IPS DF 19.7 (cell line): ENCODE measurements at regions not wholly inside any gene's neighbourhood (a gene's known extent, or its start where the extent isn't known, plus 50 kb on each side); places are given as distances from the start of the nearest gene placed in this dataset.
"Not testable (repeated sequence)": the region's sequence is repeated elsewhere in the genome, so short reads cannot be mapped to it uniquely, and the experiment has no call there.

Experiments
- DNase-seq: peaks from one replicate; pipeline ENCODE4 v3.0.0-alpha.2; 2013; ENCODE audit warnings: low read depth, low spot score

DNA sequence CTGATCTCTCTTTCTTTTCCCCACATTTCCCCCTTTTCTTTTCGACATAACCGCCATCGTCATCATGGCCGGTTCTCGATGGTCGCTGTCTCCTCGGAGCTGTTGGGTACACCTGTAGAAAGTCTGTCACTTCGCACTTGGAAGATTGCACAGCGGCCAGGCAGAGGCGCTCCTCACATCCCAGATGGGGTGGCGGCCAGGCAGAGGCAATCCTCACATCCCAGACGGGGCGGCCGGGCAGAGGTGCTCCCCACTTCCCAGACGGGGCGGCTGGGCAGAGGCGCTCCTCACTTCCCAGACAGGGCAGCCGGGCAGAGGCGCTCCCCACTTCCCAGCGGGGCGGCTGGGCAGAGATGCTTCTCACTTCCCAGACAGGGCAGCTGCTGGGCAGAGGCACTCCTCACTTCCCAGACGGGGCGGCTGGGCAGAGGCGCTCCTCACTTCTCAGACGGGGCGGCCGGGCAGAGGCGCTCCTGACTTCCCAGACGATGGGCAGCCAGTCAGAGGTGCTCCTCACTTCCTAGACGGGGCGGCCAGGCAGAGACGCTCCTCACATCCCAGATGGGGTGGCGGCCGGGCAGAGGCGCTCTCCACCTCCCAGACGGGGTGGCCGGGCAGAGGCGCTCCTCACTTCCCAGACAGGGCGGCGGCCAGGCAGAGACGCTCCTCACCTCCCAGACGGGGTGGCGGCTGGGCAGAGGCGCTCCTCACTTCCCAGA, 110.7 kb downstream of the C5orf15 start:
- not testable (repeated sequence) for DNase-seq

DNA sequence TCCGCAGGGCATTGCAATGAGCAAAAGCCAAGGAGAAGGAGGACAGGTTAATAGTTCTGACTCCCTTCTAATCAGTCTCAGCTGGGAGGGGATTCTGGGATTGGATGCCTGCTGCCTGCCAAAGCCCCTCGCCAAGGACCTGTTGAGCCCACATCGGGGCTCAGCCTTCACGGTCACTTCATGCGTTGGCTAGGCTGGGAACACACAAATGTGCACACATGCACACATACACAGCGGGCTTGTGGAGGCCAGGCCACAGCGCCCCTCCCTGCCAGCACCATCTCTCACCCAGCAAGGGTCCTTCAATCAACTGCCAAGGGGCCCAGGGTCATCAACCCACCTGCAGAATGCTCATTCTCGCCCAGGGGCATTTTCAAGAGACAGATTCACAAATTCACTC, 113.9 kb downstream of the C5orf15 start:
- DNase-seq: no peak

DNA sequence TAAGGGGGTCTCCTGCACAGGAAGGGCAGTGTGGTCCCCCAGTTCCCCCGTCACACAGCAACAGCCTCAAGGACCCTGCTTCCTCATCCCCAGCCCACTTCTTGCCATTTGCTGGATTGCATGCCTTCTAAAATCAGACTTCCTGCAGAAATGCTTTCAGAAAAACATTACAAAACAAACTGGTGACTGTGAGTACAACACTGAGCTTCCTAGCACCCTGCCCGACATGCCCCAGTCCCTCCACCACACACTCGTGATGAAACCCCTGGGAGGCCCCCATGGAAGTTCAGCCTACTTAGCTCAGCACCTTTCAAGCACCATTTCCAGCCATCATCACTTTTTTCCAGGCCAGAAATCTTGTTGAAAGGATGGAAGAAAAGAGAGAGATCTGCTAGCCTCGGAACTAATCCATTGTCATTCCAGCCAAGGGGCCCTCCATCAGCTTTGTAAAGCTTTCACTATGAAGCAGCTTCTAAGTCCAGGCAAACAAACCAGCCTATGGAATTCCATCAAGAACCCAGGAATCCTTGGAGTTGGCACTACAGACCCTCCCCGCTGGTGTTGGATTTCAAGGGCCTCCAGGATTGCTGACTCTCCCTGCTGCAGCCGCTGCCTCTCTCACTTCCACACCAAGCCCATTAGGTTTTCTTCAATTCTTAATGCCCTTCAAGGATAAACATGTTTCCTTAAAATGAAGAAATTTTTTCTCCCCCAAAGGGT, 114.6 kb downstream of the C5orf15 start:
- DNase-seq: no peak

DNA sequence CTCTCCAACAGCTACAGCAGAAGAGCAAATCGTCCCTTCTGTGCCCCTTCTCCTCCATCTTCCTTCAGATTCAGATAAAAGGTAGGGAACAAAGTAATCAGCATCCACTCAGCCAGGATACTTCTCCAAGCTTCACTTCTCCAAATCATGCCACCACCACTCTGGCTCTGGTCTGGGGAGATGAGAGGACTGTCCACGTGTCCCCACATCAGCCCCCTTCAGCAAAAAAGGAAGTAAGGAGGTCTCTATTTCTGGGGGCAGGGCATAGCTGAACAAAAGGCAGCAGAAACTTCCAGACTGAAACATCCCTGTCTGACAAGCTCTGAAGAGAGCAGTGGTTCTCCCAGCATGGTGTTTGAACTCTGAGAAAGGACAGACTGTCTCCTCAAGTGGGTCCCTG, 116.9 kb downstream of the C5orf15 start:
- DNase-seq: no peak

DNA sequence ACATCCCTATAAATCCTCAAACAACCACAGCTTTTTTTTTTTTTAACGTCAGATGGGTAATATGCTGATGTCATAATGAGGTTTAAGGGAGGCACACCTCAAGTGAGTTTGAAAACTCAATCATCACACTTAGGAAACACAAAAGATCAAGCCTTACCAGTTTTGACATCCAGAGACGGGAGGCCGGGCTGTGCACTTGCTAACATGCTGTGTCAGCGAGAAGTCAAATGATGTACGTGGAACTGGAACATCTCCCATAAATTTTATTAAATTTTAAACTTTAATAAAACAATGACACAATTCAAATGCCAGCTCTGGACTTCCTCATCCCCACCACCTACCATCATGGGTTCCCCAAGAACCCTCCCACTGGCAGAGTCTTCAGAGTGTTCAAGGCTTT, 117.6 kb downstream of the C5orf15 start:
- no peak for DNase-seq

DNA sequence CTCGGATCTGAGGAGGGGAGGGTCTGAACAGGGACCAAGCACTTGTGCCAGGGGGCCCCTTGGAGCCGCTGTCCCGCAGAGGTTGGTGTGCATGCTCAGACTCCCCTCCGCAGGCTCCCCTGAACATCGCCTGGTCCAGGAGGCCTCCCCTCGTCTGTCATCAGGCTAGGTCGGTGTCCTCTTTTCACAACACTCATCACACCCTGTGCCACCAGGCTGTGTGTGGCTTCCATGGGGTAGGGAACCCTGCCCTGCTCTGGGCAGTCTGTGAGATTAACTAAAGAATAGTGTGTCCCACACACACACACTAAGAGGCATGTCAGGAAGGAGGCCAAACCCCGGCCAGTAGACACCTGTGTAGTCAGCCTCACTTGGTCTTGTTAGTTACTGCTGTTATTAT, 119.3 kb downstream of the C5orf15 start:
- no peak for DNase-seq

DNA sequence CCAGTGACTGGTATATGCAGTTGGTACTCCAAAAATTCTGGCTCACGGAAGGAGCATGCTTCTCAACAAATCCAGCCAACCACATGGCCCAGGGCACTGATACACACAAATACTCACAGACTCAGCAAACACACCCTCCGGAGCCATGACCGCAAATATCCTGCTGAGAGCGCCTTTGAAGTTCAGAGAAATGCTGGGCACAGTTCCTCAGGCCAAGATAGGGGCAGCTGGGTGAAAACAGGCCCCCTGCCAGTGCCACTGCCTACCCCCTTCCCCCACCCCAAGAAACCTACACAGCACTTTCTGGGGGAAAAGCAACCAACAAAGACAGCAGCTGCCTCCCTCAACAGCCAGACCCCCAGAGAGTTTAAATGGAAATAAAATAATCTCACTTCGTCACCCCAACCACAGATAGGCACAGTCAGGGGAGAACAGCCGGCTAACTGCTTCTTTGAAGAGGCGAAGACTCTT, 120.0 kb downstream of the C5orf15 start:
- no peak for DNase-seq

DNA sequence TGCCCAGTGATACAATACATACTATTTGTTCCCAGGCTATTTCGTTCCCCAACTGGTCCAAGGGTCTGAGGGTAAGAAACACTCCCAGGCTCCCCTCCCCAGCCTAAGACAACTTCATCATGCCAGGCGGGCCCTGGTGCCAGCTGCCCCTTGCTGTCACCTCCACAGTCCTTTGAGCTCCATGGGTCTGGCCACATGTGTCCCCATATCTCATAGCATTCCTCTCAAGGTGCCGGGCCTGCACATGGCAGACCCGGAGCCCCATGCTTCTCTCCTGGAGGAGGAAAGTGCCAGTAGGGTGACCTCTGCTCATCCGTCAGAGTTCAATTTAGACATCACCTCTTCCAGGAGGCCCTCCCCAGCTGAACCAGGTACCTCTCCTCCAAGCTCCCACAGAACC, 120.5 kb downstream of the C5orf15 start:
- no peak for DNase-seq

DNA sequence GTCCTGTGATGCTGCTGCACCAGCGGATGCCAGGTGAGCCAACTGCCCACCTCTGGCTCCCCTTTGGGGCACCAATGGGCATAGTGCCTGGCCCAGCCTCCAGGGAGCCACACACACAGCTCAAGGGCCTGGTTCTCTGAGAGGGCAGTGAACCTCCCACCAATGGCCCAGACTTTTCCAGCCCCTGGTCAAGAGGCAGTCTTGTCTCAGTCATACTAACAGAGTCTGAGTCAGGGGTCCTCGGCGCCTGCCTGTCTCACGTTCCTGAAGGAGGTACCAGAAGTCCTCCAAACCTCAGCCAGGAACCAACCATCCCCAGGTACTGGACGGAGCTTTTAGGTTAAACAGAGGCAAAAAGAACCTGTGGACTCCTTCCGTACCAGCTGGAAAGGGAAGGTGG, 121.1 kb downstream of the C5orf15 start:
- no peak for DNase-seq

DNA sequence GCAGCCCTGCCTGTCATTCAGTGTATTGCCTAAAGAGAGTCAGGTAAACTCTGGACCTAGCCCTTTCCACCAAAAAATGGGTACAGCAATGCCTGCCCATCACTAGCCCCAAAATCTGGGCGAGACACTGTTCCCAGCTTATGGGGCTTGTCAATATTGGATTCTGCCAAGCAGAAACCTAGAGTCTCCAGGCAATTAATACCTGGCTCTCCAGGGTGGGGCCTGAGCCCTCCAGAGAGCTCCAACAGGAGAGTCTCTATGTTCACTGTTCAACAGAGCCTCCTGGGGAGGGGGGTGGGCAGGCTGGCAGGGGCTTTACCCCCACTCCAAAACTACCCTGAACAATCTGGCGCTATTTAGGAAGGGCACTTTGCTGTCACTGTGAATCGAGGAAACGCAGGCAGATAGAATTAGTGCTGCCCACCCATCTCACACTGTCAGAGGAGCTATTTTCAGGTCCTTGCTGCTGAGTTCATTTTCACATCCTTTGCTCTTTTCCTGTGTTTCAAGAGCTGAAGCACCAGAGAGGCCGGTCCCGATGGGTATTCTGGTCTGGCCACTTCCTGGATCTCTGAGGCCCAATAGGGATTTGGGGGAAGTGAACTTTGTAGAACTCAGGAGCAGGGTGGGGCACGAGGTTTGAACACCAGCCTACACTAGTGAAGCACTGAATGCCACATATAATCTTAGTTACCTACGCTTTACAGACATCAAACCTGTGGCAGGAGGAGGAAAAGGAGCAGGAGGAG, 121.8 kb downstream of the C5orf15 start:
- DNase-seq: no peak

DNA sequence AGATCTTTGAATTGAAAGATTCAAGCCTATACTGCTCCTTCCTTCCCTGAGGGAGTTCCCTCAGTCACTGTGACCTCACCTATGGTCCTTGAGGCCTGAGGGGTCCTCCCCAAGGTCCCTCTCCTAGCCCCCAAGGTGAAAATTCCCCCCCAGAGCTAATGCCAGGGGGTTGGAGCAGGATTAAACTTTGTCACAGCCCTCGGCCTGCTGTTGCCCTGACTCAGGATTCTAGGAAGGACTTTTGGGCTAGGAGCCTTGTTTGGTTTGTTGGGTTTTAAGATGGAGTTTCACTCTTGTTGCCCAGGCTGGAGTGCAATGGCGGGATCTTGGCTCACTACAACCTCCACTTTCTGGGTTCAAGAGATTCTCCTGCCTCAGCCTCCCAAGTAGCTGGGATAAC, 123.2 kb downstream of the C5orf15 start:
- no peak for DNase-seq

DNA sequence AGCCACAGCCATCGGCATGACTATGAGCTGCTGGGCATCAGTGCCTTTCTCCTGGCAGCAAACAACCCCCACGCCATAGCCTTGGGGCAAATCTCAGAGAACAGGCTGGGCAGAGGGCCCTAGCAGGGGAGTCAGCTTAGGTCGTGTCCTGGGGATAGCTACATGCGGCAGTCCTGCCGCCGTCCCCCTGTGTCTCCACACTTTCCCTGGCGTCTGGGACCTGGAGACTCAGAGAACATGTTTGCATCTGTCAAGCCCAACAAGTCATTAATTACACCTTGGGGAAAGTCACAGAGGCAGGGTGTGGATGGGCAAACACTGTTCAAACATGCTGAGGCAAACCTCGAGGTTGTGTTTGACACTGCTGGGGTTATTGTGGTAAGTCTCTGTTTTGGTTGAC, 123.6 kb downstream of the C5orf15 start:
- no peak for DNase-seq

DNA sequence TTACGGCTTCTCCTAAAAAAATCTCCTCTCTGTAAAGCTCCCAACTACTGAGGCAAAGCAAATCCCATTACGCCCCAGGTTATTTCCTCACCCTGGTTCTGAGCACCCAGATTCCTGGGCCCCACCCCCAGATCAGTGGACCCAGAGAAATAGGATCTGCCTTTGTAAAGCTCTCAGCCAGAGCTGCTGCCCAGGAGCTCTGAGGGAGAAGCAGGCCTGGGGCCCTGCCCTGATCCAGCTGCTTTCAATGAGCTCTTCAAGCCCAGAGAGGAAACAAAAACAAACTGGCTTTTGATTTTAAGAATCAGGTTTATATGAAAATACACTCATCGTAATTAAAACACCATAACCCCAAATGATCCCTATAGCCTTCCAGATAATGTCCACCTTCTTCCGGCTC, 124.5 kb downstream of the C5orf15 start:
- no peak for DNase-seq

DNA sequence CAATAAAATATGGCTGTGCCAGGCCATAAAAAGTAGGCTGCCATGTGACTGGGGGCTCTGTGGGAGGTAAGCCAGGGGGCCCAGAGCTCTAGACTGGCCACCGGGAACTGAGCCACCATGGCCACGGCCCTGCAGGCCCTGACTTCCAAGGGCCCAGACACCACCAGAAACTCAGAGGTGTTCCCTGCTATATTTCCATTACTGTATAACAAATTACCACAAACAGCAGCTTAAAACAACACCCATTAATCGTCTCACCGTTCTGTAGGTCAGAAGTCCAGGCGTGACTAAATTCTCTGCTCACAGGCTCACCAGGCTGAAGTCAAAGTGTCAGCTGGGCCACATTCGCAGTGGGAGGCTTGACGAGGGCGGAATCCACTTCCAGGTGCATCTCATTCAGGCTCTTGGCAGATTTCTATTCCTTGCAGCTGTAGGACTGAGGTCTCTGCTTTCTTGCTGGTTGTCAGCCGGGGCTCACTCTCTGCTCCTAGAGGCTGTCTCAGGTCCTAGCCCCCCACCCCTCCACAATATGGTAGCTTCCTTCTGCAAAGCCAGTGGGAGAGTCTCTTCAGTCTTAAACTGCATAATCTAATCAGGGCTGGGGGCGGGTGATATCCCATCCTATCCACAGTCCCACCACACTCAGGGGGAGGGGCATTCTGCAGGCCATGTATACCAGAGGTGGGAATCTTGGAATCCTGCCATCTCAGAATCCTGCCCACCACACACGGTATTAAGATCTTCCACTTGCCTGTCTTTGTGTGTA, 125.4 kb downstream of the C5orf15 start:
- no peak for DNase-seq

DNA sequence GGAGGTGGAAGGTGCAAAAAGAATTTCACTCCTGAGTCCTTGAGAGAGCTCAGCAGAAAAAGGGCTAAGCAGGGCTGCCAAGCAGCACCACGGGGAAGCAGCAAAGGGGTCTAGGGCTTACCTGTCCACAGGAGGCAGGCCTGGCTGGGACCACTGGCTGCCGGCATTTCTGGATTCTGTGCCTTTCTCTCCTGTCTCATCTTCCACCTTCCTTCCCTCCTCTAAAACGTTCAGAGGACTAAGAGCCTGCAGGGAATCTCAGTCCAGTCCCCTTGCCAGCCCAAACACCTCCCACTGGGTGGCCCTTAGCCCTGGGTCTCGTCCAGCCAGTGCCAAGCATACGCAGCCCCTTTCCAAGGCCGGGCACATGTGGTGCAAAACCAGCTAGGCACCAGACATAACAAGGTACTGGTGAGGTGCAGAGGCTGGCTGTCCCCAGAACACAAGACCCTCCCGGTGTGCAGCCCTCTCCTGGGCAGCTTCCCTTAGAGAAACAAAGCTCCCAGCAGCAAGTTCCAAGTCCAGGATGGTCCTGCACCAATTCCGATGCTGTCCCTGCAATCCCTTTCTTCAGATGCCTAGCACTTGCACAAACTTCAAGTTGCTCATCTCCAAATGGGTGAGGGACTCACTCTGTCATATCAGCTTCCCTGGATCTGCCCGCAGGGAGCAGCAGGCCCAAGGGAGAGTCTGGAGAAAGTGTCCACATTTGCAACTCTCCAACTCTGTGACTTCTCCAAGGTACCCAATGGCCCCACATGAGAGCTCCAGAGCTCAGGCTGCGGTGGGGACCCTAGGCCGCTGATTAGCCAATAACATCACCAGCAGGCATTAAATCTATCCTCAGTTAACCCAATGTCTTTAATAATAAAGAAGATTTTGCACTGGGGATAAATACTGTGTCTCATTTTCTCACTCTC, 126.3 kb downstream of the C5orf15 start:
- no peak for DNase-seq

DNA sequence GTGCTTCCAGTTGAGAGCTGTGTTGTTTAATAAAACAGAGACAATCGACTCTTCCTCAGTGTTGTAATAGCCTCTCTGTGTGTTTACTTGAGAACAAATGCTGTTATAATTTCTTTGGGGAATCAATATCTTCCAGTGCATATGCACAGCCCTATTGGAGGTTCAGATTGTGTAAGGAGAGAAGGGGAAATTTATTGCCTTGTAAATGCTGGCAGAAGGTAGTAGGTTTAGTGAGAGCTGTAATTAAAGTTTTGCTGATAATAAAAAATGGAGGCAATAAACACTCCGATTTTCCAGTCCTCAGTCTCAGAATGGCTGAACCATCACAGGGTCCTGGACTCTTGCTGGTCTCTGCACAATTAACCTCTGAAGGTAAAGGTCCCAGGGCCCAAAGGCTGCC, 128.3 kb downstream of the C5orf15 start:
- DNase-seq: no peak

DNA sequence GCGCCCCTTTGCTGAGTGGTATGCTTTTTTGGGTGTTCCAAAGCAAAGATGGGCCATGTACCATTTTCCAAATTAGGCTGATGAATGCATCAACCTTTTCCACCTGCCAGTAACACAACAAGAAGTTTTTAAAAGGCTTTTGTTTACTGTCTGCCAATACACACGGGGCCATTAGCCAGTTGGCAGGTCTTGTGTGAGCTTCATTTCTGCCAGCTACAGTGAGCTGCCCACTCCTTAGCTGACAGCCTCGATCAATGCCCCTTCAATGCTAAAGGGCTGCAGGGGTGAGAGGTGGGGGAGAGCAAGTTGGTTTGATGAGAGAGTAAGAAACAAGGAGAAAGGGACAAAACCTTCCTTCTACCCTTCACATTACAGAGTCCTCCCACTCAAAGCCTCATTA, 128.7 kb downstream of the C5orf15 start:
- no peak for DNase-seq

DNA sequence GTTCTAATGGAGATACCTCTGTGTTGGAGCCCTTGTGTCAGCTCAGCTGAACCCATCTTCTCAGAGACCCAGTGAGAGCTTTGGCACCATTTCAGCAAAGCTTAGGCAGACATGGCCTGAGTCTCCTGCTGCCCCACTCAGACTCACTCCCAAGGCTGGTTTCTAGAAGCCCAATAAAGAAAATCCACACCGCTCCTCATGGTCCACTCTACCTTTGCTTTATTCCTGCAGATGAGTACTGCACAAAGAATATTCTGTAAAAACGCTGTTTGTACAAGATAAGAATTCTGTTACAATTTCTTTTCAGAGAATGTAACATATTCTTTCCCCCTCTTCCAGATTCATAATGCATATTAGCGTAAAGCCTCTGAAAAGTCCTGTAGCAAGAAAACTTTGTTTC, 129.3 kb downstream of the C5orf15 start:
- DNase-seq: no peak

DNA sequence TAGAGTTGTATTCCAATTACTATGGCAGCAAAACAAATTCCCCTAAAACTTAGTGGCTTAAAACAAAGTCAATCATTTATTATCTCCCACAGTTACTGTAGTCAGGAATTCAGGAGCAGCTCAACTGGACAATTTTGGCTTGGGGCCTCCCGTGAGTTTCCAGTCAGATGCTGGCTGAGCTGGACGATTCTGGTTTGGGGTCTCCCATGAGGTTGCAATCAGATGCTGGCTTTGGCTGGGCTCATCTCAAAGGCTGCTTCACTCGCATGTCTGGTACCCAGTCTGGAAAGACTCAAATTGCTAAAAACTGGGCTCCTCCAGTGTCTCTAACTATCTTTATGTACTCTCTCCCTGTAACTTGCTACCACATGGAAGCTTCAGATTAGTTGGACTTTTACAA, 130.1 kb downstream of the C5orf15 start:
- DNase-seq: no peak

DNA sequence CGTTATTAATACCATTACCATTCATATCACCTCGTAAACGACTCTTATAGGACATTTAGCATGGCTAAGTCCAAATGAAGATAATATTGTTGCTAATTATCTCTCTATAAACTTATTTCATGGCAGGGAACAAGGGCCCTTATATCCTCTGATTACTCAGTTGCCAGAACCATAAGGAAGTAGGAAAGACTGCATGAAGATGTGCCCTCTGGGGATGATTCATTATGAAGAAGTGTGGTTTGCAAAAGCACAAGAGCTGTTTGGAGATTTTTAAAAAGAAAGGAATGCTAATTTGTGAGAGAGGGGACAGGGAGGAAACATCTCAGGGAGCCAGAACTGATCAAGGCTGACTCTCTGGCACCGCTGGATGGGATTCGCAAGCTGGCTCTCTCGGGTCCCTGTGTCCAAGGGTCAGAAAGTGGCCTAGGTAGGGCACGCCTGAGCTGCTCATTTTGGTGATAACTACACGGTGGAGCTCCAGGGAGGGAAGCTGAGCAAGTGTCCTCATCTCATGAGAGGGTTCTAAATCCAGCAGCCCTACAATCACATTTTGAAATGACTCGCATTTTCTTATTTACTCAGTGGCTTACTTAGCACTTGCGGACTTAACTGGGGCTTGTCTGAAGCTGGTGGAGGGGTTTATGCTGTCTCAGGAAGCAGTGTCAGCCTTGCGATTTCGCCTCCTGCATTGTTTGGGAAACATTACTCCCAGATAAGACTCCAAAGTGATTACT, 136.8 kb downstream of the C5orf15 start:
- DNase-seq: no peak
